22Rv1 (cell line): ENCODE measurements at regions not wholly inside any gene's neighbourhood (a gene's known extent, or its start where the extent isn't known, plus 50 kb on each side); places are given as distances from the start of the nearest gene placed in this dataset.

ENCODE experiments used
- ZFX ChIP-seq: fragments of 450-650 bp; IDR thresholded peaks from 2 replicates; pipeline ENCODE4 v1.6.1; 2017; ENCODE audit warnings: antibody characterized with exemption, borderline replicate concordance
- TF ChIP-seq, protein P1 (sequence below): fragments of 450-650 bp; IDR thresholded peaks from 2 replicates; pipeline ENCODE4 v1.5.1; 2017; ENCODE audit warnings: mild to moderate bottlenecking

DNA sequence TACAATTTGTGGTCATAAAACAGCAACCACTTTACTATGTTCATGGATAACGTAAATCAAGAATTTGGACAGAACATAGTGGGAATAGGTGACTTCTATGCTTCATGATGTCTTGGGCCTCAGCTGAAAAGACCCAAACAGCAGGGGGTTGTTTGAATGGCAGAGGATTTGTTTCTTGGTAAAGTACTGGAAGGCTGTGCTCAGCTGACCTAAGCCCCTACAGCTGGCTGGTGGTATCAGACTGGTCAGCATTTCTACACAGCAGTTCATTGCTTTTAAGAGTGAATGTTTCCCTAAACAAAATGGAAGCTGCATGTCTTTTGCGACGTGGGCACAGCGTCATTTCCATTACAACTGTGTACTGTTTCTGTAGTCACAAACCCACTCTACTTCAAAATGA, 148.5 kb upstream of the DEFB112 start:
- TF ChIP-seq, protein P1, sequence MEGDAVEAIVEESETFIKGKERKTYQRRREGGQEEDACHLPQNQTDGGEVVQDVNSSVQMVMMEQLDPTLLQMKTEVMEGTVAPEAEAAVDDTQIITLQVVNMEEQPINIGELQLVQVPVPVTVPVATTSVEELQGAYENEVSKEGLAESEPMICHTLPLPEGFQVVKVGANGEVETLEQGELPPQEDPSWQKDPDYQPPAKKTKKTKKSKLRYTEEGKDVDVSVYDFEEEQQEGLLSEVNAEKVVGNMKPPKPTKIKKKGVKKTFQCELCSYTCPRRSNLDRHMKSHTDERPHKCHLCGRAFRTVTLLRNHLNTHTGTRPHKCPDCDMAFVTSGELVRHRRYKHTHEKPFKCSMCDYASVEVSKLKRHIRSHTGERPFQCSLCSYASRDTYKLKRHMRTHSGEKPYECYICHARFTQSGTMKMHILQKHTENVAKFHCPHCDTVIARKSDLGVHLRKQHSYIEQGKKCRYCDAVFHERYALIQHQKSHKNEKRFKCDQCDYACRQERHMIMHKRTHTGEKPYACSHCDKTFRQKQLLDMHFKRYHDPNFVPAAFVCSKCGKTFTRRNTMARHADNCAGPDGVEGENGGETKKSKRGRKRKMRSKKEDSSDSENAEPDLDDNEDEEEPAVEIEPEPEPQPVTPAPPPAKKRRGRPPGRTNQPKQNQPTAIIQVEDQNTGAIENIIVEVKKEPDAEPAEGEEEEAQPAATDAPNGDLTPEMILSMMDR = no peak
- no peak for TF ChIP-seq ZFX
